GM12875 (cell line): ENCODE measurements at regions not wholly inside any gene's neighbourhood (a gene's known extent, or its start where the extent isn't known, plus 50 kb on each side); places are given as distances from the start of the nearest gene placed in this dataset.

ENCODE experiments used
- H3K4me3 ChIP-seq: one replicate; pipeline ENCODE4 v1.5.1; 2011; ENCODE audit warnings: low read depth, low read length, control low read depth
- TF ChIP-seq, protein P1 (sequence below): IDR thresholded peaks from 2 replicates; pipeline ENCODE4 v1.5.1; 2011; ENCODE audit warnings: low read depth, mild to moderate bottlenecking, control low read depth, inconsistent platforms, low read length, moderate library complexity, borderline replicate concordance; ENCODE audit not compliant: insufficient read depth

DNA sequence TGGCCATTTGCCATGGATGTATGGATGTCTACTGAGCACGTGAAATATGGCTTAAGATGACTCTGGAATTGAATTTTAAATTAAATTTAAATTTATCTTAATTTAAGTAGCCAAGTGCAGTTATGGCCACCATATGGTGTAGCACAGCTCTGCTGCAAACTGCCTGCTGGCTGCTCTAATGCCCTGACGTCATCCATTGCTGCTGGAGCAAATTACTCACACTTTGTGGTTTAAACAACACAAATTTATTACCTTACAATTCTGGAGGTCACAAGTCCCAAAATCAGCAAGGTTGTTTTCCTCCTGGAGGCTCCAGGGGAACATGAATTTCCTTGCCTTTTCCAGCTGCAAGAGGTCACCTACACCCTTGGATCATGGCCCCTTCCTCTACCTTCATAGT is 679.3 kb upstream of the EEF2KMT start:
- no peak overlapping the region for H3K4me3 ChIP-seq
- TF ChIP-seq, protein P1, sequence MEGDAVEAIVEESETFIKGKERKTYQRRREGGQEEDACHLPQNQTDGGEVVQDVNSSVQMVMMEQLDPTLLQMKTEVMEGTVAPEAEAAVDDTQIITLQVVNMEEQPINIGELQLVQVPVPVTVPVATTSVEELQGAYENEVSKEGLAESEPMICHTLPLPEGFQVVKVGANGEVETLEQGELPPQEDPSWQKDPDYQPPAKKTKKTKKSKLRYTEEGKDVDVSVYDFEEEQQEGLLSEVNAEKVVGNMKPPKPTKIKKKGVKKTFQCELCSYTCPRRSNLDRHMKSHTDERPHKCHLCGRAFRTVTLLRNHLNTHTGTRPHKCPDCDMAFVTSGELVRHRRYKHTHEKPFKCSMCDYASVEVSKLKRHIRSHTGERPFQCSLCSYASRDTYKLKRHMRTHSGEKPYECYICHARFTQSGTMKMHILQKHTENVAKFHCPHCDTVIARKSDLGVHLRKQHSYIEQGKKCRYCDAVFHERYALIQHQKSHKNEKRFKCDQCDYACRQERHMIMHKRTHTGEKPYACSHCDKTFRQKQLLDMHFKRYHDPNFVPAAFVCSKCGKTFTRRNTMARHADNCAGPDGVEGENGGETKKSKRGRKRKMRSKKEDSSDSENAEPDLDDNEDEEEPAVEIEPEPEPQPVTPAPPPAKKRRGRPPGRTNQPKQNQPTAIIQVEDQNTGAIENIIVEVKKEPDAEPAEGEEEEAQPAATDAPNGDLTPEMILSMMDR, result no peak

- H3K4me3 ChIP-seq, result no peak overlapping the region
- TF ChIP-seq, protein P1, result no peak
Measured at GRCh38 chr16:5775916-5776315, 678.3 kb upstream of the EEF2KMT start.

DNA sequence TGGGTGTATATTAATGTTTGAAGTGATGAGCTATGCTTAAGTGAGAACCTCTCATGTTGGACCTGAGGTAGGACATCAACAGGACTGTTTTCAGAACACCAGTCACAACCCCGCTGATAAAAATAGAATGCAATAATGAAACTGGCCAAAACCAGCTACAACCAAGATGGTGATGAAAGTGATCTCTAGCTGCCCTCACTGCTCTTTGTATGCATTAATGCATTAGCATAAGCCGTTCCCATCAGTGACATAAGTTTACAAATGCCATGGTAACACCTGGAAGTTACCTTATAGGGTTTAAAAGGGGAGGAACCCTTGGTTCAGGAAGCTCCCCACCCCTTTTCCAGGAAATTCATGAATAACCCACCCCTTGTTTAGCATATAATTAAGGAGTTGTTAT is 672.5 kb upstream of the EEF2KMT start:
- TF ChIP-seq, protein P1, result no peak
- H3K4me3 ChIP-seq, result no peak overlapping the region

GRCh38 chr16:5769513-5769912 is 671.9 kb upstream of the EEF2KMT start:
- TF ChIP-seq, protein P1, result no peak
- H3K4me3 ChIP-seq, result no peak overlapping the region

DNA sequence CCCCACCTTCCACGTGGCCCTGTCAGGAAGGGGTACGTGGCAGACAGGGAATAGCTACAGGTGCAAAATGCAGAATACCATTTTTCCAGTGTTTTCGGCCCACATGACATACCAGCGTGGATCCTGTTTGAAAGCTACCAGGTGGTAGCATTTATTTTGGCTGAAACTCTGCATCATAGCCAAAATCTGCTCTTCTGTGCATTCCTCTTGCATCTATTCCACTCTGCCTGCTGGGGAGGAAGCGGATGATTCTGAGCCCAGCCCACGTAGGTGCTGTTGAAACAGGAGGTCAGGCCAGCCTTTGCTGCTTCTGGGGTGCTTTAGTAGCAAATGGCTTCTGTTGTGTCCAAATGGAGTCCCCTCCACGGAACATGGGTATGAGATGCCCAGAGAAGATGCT is 670.9 kb upstream of the EEF2KMT start:
- H3K4me3 ChIP-seq, result no peak overlapping the region
- TF ChIP-seq, protein P1, result no peak

DNA sequence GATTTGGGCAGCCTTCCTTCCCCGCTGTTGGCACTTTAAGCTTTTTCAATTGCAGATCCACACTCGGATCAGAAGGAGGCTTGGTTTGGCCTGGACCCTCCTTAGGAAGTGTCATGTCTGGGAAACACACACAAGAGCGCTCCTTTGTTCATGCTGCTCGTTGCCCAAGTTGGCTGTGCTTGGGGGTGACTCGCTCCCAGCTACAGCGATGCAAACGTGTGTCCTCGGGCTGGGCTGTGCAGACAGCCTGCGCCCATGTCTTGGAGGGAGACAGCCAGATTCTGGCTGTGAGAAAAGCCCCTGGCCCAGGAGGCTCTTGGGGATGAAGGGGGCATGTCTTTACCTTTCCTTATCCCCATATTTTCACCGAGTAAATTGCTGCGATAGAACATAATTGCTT is 665.6 kb upstream of the EEF2KMT start:
- no peak overlapping the region for H3K4me3 ChIP-seq
- TF ChIP-seq, protein P1, result no peak

GRCh38 chr16:5762362-5762761 is 664.8 kb upstream of the EEF2KMT start:
- H3K4me3 ChIP-seq, result no peak overlapping the region
- TF ChIP-seq, protein P1, result no peak
